ENCODE measurements at regions not wholly inside any gene's neighbourhood (a gene's known extent, or its start where the extent isn't known, plus 50 kb on each side); places are given as distances from the start of the nearest gene placed in this dataset.

GRCh38 chr4:35151816-35152572, 1092.3 kb downstream of the ARAP2 start:
- no peaks in the 10 kb centered on the region for H3K9me3 ChIP-seq (ENCODE audit: control insufficient read depth, insufficient read depth, low read length)
- 94% methylated on average over 8 of the region's 10 CpGs for WGBS (ENCODE audit: insufficient coverage)
- H3K4me1 ChIP-seq (ENCODE audit: control insufficient read depth, insufficient read depth, low read length): no peaks in the 10 kb centered on the region
- H3K4me3 ChIP-seq (ENCODE audit: low read length): no peak overlapping the region
- H3K9me3 Mint-ChIP-seq: peaks cover 2 to 11% of the 10 kb centered on the region in 2 donors
- no peaks in the 10 kb centered on the region for H3K4me1 Mint-ChIP-seq
- no peak overlapping the region for H3K4me3 Mint-ChIP-seq
- H3K27ac Mint-ChIP-seq: no peak overlapping the region
- no peaks in the 10 kb centered on the region for H3K27me3 Mint-ChIP-seq (ENCODE audit: low read depth in 2 of 2)
- DNase-seq (no peak), ATAC-seq (no peak)
- H3K27me3 ChIP-seq (ENCODE audit: control insufficient read depth, insufficient read depth, low read length): no peaks in the 10 kb centered on the region
- no peaks in the 10 kb centered on the region for H3K36me3 Mint-ChIP-seq
- no peak for TF ChIP-seq CTCF (IDR thresholded peaks at IDR 0.05)
- intact Hi-C loops (cut with micrococcal nuclease): no loop called here
- H3K36me3 ChIP-seq (ENCODE audit: control insufficient read depth, insufficient read depth, low read length): no peaks in the 10 kb centered on the region
- no peak overlapping the region for H3K27ac ChIP-seq (ENCODE audit: low read length)

GRCh38 chr4:35163168-35163567, 1081.1 kb downstream of the ARAP2 start:
- no peak overlapping the region for H3K4me3 Mint-ChIP-seq
- no peak for ATAC-seq
- DNase-seq: no peak
- Histone ChIP-seq H3K4me3 (ENCODE audit: low read length) (no peak overlapping the region), H3K27me3 (ENCODE audit: control insufficient read depth, insufficient read depth, low read length) (no peaks in the 10 kb centered on the region), H3K9me3 (ENCODE audit: control insufficient read depth, insufficient read depth, low read length) (no peaks in the 10 kb centered on the region), H3K36me3 (ENCODE audit: control insufficient read depth, insufficient read depth, low read length) (no peaks in the 10 kb centered on the region), H3K27ac (ENCODE audit: low read length) (no peak overlapping the region), H3K4me1 (ENCODE audit: control insufficient read depth, insufficient read depth, low read length) (no peaks in the 10 kb centered on the region)
- no peaks in the 10 kb centered on the region for H3K4me1 Mint-ChIP-seq
- no peaks in the 10 kb centered on the region for H3K36me3 Mint-ChIP-seq
- intact Hi-C loops (cut with micrococcal nuclease): no loop called here
- no peaks in the 10 kb centered on the region for H3K27me3 Mint-ChIP-seq (ENCODE audit: low read depth in 2 of 2)
- no peak overlapping the region for H3K27ac Mint-ChIP-seq
- TF ChIP-seq CTCF (IDR thresholded peaks at IDR 0.05): no peak
- 50% methylated on average over 1 of the region's 1 CpG for WGBS (ENCODE audit: insufficient coverage)
- H3K9me3 Mint-ChIP-seq: peaks cover 2 to 8% of the 10 kb centered on the region in 2 donors

GRCh38 chr4:35164063-35164462, 1080.3 kb downstream of the ARAP2 start:
- Mint-ChIP-seq H3K9me3 (peaks cover 2 to 8% of the 10 kb centered on the region in 2 donors), H3K27me3 (ENCODE audit: low read depth in 2 of 2) (no peaks in the 10 kb centered on the region), H3K27ac (no peak overlapping the region), H3K36me3 (no peaks in the 10 kb centered on the region), H3K4me1 (no peaks in the 10 kb centered on the region), H3K4me3 (no peak overlapping the region)
- TF ChIP-seq CTCF (IDR thresholded peaks at IDR 0.05): no peak
- intact Hi-C loops (cut with micrococcal nuclease): no loop called here
- DNase-seq (no peak), ATAC-seq (no peak)
- Histone ChIP-seq H3K36me3 (ENCODE audit: control insufficient read depth, insufficient read depth, low read length) (no peaks in the 10 kb centered on the region), H3K9me3 (ENCODE audit: control insufficient read depth, insufficient read depth, low read length) (no peaks in the 10 kb centered on the region), H3K27ac (ENCODE audit: low read length) (no peak overlapping the region), H3K4me3 (ENCODE audit: low read length) (no peak overlapping the region), H3K27me3 (ENCODE audit: control insufficient read depth, insufficient read depth, low read length) (no peaks in the 10 kb centered on the region), H3K4me1 (ENCODE audit: control insufficient read depth, insufficient read depth, low read length) (no peaks in the 10 kb centered on the region)
- no CpG with 5 or more reads among the region's 1 CpG for WGBS (ENCODE audit: insufficient coverage)

- Histone ChIP-seq H3K36me3 (ENCODE audit: control insufficient read depth, insufficient read depth, low read length) (no peaks in the 10 kb centered on the region), H3K27me3 (ENCODE audit: control insufficient read depth, insufficient read depth, low read length) (no peaks in the 10 kb centered on the region), H3K4me1 (ENCODE audit: control insufficient read depth, insufficient read depth, low read length) (no peaks in the 10 kb centered on the region), H3K27ac (ENCODE audit: low read length) (no peak overlapping the region), H3K4me3 (ENCODE audit: low read length) (no peak overlapping the region), H3K9me3 (ENCODE audit: control insufficient read depth, insufficient read depth, low read length) (no peaks in the 10 kb centered on the region)
- H3K36me3 Mint-ChIP-seq: no peaks in the 10 kb centered on the region
- no peak for TF ChIP-seq CTCF (IDR thresholded peaks at IDR 0.05)
- H3K4me1 Mint-ChIP-seq: no peaks in the 10 kb centered on the region
- H3K27ac Mint-ChIP-seq: no peak overlapping the region
- peaks cover 2 to 6% of the 10 kb centered on the region in 2 donors for H3K9me3 Mint-ChIP-seq
- ATAC-seq (no peak), DNase-seq (no peak)
- H3K4me3 Mint-ChIP-seq: no peak overlapping the region
- 94% methylated on average over 4 of the region's 5 CpGs for WGBS (ENCODE audit: insufficient coverage)
- no peaks in the 10 kb centered on the region for H3K27me3 Mint-ChIP-seq (ENCODE audit: low read depth in 2 of 2)
- intact Hi-C loops (cut with micrococcal nuclease): no loop called here
Observed at GRCh38 chr4:35166466-35166865, 1077.8 kb downstream of the ARAP2 start.

All from natural killer cell (primary cell).